ENCODE measurements at regions not wholly inside any gene's neighbourhood (a gene's known extent, or its start where the extent isn't known, plus 50 kb on each side); places are given as distances from the start of the nearest gene placed in this dataset.

DNA sequence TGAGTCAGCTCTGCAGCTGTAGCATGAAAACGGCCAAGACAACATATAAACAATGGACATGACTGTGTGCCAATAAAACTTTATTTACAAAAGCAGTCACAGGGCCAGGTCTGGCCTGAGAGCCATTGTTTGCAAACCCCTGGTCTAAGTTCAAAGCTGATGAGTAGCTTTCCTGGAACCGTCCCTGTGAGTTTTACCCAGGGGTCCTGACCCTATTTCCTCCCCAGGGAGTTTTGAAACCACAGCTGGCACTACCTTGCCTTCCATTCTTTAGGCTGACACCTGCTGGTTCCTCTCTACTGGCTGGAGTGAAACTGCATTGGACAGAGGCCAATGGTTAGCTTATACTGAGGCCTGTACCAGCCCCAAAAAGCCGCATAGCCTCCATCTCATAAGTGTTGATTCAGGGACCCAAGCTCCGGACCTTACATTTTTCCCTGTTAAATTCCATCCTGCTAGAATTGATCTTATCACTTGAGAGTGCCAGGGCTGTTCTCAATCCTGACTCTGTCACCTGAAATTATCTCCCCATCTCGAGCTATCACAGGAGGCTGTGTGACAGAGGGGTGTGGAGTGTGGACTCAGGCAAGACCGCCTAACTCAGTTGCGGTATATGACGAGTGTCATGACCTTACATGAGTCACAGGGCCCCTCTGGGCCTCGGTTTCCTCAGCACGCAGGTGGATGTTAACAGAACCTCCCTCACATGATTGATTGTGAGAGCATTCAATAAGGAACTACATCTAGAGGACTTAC is 343.6 kb downstream of the NPHP4 start (continued):
- TF ChIP-seq CBFB (CRISPR knock-in tag; IDR thresholded peaks at IDR 0.05; ENCODE audit: low read depth) = no peak
- TF ChIP-seq, protein P1, sequence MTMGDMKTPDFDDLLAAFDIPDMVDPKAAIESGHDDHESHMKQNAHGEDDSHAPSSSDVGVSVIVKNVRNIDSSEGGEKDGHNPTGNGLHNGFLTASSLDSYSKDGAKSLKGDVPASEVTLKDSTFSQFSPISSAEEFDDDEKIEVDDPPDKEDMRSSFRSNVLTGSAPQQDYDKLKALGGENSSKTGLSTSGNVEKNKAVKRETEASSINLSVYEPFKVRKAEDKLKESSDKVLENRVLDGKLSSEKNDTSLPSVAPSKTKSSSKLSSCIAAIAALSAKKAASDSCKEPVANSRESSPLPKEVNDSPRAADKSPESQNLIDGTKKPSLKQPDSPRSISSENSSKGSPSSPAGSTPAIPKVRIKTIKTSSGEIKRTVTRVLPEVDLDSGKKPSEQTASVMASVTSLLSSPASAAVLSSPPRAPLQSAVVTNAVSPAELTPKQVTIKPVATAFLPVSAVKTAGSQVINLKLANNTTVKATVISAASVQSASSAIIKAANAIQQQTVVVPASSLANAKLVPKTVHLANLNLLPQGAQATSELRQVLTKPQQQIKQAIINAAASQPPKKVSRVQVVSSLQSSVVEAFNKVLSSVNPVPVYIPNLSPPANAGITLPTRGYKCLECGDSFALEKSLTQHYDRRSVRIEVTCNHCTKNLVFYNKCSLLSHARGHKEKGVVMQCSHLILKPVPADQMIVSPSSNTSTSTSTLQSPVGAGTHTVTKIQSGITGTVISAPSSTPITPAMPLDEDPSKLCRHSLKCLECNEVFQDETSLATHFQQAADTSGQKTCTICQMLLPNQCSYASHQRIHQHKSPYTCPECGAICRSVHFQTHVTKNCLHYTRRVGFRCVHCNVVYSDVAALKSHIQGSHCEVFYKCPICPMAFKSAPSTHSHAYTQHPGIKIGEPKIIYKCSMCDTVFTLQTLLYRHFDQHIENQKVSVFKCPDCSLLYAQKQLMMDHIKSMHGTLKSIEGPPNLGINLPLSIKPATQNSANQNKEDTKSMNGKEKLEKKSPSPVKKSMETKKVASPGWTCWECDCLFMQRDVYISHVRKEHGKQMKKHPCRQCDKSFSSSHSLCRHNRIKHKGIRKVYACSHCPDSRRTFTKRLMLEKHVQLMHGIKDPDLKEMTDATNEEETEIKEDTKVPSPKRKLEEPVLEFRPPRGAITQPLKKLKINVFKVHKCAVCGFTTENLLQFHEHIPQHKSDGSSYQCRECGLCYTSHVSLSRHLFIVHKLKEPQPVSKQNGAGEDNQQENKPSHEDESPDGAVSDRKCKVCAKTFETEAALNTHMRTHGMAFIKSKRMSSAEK (CRISPR knock-in tag; IDR thresholded peaks at IDR 0.05; ENCODE audit: borderline replicate concordance) = no peak
- TF ChIP-seq, protein P2, sequence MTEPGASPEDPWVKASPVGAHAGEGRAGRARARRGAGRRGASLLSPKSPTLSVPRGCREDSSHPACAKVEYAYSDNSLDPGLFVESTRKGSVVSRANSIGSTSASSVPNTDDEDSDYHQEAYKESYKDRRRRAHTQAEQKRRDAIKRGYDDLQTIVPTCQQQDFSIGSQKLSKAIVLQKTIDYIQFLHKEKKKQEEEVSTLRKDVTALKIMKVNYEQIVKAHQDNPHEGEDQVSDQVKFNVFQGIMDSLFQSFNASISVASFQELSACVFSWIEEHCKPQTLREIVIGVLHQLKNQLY (CRISPR knock-in tag; IDR thresholded peaks at IDR 0.05) = no peak
- TF ChIP-seq, protein P3, sequence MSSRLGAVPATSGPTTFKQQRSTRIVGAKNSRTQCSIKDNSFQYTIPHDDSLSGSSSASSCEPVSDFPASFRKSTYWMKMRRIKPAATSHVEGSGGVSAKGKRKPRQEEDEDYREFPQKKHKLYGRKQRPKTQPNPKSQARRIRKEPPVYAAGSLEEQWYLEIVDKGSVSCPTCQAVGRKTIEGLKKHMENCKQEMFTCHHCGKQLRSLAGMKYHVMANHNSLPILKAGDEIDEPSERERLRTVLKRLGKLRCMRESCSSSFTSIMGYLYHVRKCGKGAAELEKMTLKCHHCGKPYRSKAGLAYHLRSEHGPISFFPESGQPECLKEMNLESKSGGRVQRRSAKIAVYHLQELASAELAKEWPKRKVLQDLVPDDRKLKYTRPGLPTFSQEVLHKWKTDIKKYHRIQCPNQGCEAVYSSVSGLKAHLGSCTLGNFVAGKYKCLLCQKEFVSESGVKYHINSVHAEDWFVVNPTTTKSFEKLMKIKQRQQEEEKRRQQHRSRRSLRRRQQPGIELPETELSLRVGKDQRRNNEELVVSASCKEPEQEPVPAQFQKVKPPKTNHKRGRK (CRISPR knock-in tag; IDR thresholded peaks at IDR 0.05; ENCODE audit: borderline replicate concordance) = no peak
- TF ChIP-seq, protein P4, sequence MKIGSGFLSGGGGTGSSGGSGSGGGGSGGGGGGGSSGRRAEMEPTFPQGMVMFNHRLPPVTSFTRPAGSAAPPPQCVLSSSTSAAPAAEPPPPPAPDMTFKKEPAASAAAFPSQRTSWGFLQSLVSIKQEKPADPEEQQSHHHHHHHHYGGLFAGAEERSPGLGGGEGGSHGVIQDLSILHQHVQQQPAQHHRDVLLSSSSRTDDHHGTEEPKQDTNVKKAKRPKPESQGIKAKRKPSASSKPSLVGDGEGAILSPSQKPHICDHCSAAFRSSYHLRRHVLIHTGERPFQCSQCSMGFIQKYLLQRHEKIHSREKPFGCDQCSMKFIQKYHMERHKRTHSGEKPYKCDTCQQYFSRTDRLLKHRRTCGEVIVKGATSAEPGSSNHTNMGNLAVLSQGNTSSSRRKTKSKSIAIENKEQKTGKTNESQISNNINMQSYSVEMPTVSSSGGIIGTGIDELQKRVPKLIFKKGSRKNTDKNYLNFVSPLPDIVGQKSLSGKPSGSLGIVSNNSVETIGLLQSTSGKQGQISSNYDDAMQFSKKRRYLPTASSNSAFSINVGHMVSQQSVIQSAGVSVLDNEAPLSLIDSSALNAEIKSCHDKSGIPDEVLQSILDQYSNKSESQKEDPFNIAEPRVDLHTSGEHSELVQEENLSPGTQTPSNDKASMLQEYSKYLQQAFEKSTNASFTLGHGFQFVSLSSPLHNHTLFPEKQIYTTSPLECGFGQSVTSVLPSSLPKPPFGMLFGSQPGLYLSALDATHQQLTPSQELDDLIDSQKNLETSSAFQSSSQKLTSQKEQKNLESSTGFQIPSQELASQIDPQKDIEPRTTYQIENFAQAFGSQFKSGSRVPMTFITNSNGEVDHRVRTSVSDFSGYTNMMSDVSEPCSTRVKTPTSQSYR (CRISPR knock-in tag; IDR thresholded peaks at IDR 0.05) = no peak

DNA sequence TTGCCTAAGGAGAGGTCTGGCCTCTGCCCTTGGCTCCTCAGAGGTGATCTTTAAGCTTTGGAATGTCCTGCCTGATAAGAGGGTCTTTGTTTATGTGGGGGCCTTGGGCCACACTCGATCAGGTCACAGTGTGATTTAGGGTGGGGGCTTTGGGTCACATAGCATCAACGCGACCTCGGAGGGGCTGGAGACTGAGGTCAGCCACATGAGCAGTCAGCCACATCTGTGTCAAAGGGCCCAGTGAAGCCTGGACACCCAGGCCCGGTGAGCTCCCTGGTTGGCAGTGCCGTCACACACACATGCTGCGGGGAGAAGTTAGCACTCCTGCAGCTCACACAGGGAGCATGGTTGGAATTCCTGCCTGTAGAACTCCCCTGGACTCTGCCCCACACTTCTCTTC is 345.0 kb downstream of the NPHP4 start:
- H3K27ac Mint-ChIP-seq = no peak overlapping the region
- H3K4me1 Mint-ChIP-seq = no peaks in the 10 kb centered on the region
- ChIA-PET CTCF (no interaction called here), POLR2A (no interaction called here)
- DNase-seq (ENCODE audit: low spot score) = no peak
- no peak overlapping the region for H3K4me3 Mint-ChIP-seq
- H3K9me3 Mint-ChIP-seq = peaks cover 39% of the 10 kb centered on the region
- H3K36me3 Mint-ChIP-seq = peaks cover 34% of the 10 kb centered on the region
- ATAC-seq = no peak
- H3K27me3 Mint-ChIP-seq (ENCODE audit: low read depth) = peaks cover 9% of the 10 kb centered on the region; the same call in 1 of the 2 replicates
- TF ChIP-seq ZNF263 (CRISPR knock-in tag; IDR thresholded peaks at IDR 0.05; ENCODE audit: low read depth) (no peak), ATF1 (CRISPR knock-in tag; IDR thresholded peaks at IDR 0.05) (no peak)
- TF ChIP-seq, protein P5, sequence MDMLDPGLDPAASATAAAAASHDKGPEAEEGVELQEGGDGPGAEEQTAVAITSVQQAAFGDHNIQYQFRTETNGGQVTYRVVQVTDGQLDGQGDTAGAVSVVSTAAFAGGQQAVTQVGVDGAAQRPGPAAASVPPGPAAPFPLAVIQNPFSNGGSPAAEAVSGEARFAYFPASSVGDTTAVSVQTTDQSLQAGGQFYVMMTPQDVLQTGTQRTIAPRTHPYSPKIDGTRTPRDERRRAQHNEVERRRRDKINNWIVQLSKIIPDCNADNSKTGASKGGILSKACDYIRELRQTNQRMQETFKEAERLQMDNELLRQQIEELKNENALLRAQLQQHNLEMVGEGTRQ (CRISPR knock-in tag; IDR thresholded peaks at IDR 0.05) = no peak
- TF ChIP-seq, protein P6, sequence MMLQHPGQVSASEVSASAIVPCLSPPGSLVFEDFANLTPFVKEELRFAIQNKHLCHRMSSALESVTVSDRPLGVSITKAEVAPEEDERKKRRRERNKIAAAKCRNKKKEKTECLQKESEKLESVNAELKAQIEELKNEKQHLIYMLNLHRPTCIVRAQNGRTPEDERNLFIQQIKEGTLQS (CRISPR knock-in tag; conservative IDR thresholded peaks at IDR 0.05) = no peak
- TF ChIP-seq, protein P7, sequence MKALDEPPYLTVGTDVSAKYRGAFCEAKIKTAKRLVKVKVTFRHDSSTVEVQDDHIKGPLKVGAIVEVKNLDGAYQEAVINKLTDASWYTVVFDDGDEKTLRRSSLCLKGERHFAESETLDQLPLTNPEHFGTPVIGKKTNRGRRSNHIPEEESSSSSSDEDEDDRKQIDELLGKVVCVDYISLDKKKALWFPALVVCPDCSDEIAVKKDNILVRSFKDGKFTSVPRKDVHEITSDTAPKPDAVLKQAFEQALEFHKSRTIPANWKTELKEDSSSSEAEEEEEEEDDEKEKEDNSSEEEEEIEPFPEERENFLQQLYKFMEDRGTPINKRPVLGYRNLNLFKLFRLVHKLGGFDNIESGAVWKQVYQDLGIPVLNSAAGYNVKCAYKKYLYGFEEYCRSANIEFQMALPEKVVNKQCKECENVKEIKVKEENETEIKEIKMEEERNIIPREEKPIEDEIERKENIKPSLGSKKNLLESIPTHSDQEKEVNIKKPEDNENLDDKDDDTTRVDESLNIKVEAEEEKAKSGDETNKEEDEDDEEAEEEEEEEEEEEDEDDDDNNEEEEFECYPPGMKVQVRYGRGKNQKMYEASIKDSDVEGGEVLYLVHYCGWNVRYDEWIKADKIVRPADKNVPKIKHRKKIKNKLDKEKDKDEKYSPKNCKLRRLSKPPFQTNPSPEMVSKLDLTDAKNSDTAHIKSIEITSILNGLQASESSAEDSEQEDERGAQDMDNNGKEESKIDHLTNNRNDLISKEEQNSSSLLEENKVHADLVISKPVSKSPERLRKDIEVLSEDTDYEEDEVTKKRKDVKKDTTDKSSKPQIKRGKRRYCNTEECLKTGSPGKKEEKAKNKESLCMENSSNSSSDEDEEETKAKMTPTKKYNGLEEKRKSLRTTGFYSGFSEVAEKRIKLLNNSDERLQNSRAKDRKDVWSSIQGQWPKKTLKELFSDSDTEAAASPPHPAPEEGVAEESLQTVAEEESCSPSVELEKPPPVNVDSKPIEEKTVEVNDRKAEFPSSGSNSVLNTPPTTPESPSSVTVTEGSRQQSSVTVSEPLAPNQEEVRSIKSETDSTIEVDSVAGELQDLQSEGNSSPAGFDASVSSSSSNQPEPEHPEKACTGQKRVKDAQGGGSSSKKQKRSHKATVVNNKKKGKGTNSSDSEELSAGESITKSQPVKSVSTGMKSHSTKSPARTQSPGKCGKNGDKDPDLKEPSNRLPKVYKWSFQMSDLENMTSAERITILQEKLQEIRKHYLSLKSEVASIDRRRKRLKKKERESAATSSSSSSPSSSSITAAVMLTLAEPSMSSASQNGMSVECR (CRISPR knock-in tag; IDR thresholded peaks at IDR 0.05; ENCODE audit: borderline replicate concordance) = no peak
- TF ChIP-seq, protein P8, sequence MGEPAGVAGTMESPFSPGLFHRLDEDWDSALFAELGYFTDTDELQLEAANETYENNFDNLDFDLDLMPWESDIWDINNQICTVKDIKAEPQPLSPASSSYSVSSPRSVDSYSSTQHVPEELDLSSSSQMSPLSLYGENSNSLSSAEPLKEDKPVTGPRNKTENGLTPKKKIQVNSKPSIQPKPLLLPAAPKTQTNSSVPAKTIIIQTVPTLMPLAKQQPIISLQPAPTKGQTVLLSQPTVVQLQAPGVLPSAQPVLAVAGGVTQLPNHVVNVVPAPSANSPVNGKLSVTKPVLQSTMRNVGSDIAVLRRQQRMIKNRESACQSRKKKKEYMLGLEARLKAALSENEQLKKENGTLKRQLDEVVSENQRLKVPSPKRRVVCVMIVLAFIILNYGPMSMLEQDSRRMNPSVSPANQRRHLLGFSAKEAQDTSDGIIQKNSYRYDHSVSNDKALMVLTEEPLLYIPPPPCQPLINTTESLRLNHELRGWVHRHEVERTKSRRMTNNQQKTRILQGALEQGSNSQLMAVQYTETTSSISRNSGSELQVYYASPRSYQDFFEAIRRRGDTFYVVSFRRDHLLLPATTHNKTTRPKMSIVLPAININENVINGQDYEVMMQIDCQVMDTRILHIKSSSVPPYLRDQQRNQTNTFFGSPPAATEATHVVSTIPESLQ (CRISPR knock-in tag; IDR thresholded peaks at IDR 0.05) = no peak
- TF ChIP-seq, protein P9, sequence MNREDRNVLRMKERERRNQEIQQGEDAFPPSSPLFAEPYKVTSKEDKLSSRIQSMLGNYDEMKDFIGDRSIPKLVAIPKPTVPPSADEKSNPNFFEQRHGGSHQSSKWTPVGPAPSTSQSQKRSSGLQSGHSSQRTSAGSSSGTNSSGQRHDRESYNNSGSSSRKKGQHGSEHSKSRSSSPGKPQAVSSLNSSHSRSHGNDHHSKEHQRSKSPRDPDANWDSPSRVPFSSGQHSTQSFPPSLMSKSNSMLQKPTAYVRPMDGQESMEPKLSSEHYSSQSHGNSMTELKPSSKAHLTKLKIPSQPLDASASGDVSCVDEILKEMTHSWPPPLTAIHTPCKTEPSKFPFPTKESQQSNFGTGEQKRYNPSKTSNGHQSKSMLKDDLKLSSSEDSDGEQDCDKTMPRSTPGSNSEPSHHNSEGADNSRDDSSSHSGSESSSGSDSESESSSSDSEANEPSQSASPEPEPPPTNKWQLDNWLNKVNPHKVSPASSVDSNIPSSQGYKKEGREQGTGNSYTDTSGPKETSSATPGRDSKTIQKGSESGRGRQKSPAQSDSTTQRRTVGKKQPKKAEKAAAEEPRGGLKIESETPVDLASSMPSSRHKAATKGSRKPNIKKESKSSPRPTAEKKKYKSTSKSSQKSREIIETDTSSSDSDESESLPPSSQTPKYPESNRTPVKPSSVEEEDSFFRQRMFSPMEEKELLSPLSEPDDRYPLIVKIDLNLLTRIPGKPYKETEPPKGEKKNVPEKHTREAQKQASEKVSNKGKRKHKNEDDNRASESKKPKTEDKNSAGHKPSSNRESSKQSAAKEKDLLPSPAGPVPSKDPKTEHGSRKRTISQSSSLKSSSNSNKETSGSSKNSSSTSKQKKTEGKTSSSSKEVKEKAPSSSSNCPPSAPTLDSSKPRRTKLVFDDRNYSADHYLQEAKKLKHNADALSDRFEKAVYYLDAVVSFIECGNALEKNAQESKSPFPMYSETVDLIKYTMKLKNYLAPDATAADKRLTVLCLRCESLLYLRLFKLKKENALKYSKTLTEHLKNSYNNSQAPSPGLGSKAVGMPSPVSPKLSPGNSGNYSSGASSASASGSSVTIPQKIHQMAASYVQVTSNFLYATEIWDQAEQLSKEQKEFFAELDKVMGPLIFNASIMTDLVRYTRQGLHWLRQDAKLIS (CRISPR knock-in tag; IDR thresholded peaks at IDR 0.05; ENCODE audit: borderline replicate concordance) = no peak

Data from WTC11 (cell line).